Fibroblast of gingiva (primary cell): ENCODE measurements at regions not wholly inside any gene's neighbourhood (a gene's known extent, or its start where the extent isn't known, plus 50 kb on each side); places are given as distances from the start of the nearest gene placed in this dataset.
"Not testable (repeated sequence)": the region's sequence is repeated elsewhere in the genome, so short reads cannot be mapped to it uniquely, and the experiment has no call there.

Source experiments
- DNase-seq: peaks from one replicate; pipeline ENCODE4 v3.0.0-alpha.2; 2011; ENCODE audit warnings: low read depth

- no peak for DNase-seq
Observed at GRCh38 chr4:179692222-179692621, 2250.0 kb upstream of the AGA start.

- no peak for DNase-seq
Observed at GRCh38 chr4:179695175-179695574, 2252.9 kb upstream of the AGA start.

- no peak for DNase-seq
Observed at GRCh38 chr4:179698321-179698720, 2256.1 kb upstream of the AGA start.

- DNase-seq: no peak
Observed at GRCh38 chr4:179709961-179710624, 2267.9 kb upstream of the AGA start.

- DNase-seq: no peak
Observed at GRCh38 chr4:179719766-179720450, 2277.7 kb upstream of the AGA start.

- DNase-seq: not testable (repeated sequence)
Observed at GRCh38 chr4:179726491-179726890, 2284.3 kb upstream of the AGA start.

- DNase-seq: no peak
Observed at GRCh38 chr4:179728305-179728704, 2286.1 kb upstream of the AGA start.

- not testable (repeated sequence) for DNase-seq
Observed at GRCh38 chr4:179736820-179737219, 2294.6 kb upstream of the AGA start.

GRCh38 chr4:179738822-179739221 is 2296.6 kb upstream of the AGA start:
- DNase-seq: no peak

GRCh38 chr4:179747218-179747910 is 2305.1 kb upstream of the AGA start:
- DNase-seq: no peak

GRCh38 chr4:179748837-179749236 is 2306.6 kb upstream of the AGA start:
- no peak for DNase-seq

- DNase-seq: no peak
Observed at GRCh38 chr4:179750374-179750773, 2308.1 kb upstream of the AGA start.

GRCh38 chr4:179751669-179752068 is 2309.4 kb upstream of the AGA start:
- no peak for DNase-seq

GRCh38 chr4:179755322-179755721 is 2313.1 kb upstream of the AGA start:
- no peak for DNase-seq

- no peak for DNase-seq
Observed at GRCh38 chr4:179757641-179758040, 2315.4 kb upstream of the AGA start.

GRCh38 chr4:179762840-179763239 is 2320.6 kb upstream of the AGA start:
- no peak for DNase-seq

GRCh38 chr4:179766938-179767337 is 2324.7 kb upstream of the AGA start:
- DNase-seq: no peak

- DNase-seq: no peak
Observed at GRCh38 chr4:179768996-179769395, 2326.8 kb upstream of the AGA start.

GRCh38 chr4:179797738-179798137 is 2355.5 kb upstream of the AGA start:
- no peak for DNase-seq

GRCh38 chr4:179803857-179804256 is 2361.6 kb upstream of the AGA start:
- DNase-seq: no peak

GRCh38 chr4:179804440-179804839 is 2362.2 kb upstream of the AGA start:
- no peak for DNase-seq

- no peak for DNase-seq
Observed at GRCh38 chr4:179817317-179817716, 2375.1 kb upstream of the AGA start.

- DNase-seq: no peak
Observed at GRCh38 chr4:179823342-179823741, 2381.1 kb upstream of the AGA start.
